IMR-90 (cell line): ENCODE measurements at regions not wholly inside any gene's neighbourhood (a gene's known extent, or its start where the extent isn't known, plus 50 kb on each side); places are given as distances from the start of the nearest gene placed in this dataset.

Experiments
- ATAC-seq: fragments of 200-7000 bp; cut with Tn5 transposase; 2 replicates; pipeline ENCODE4 v1.9.1; 2020; ENCODE audit warnings: low read depth, mild to moderate bottlenecking, moderate library complexity
- BruUV-seq: library from RNA; stranded (reverse); fragments of 400-500 nt; replicated peaks from 2 replicates; lab custom pipeline; 2021; lab: Mats Ljungman, UMichigan
- CTCF ChIA-PET: fragments of 300-600 bp; formaldehyde crosslinking; extraction: SDS; loops from one replicate; lab custom pipeline; 2021; ENCODE audit warnings: antibody characterized with exemption; lab: Yijun Ruan, JAX
- POLR2A ChIA-PET: fragments of 300-600 bp; sonication (Branson Sonifier 250); formaldehyde crosslinking; loops from one replicate; lab custom pipeline; 2022; ENCODE audit warnings: antibody characterized with exemption; ENCODE audit not compliant: unreplicated experiment; lab: Charles Lee
- DNase-seq: peaks from one replicate; pipeline ENCODE4 v3.0.0; 2013
- H2AFZ ChIP-seq: replicated peaks from 2 replicates; pipeline ENCODE3; 2013; ENCODE audit warnings: low read length, mild to moderate bottlenecking; ENCODE audit not compliant: poor library complexity
- H2AK5ac ChIP-seq: 2 replicates; pipeline ENCODE4 v1.6.1; 2013; ENCODE audit warnings: low read depth, low read length, inconsistent platforms
- H2AK9ac ChIP-seq: replicated peaks from 2 replicates; pipeline ENCODE3; 2013; ENCODE audit warnings: mild to moderate bottlenecking, low read depth, low read length, moderate library complexity; ENCODE audit not compliant: poor library complexity
- H2BK120ac ChIP-seq: 2 replicates; pipeline ENCODE4 v1.6.1; 2013; ENCODE audit warnings: low read depth, low read length, inconsistent platforms
- H2BK15ac ChIP-seq: 3 replicates; pipeline ENCODE4 v1.6.1; 2013; ENCODE audit warnings: low read depth, low read length, inconsistent platforms
- H2BK20ac ChIP-seq: 2 replicates; pipeline ENCODE4 v1.6.1; 2013; ENCODE audit warnings: low read depth, mild to moderate bottlenecking, inconsistent platforms, low read length, moderate library complexity
- H2BK5ac ChIP-seq: 2 replicates; pipeline ENCODE4 v1.6.1; 2013; ENCODE audit warnings: mild to moderate bottlenecking, low read depth, low read length, inconsistent platforms; ENCODE audit not compliant: poor library complexity, severe bottlenecking
- H3K14ac ChIP-seq: replicated peaks from 2 replicates; pipeline ENCODE4 v1.6.1; 2013; ENCODE audit warnings: low read depth, low read length, inconsistent platforms
- H3K18ac ChIP-seq: 2 replicates; pipeline ENCODE4 v1.6.1; 2013; ENCODE audit warnings: low read depth, low read length, control low read depth
- H3K23ac ChIP-seq: 2 replicates; pipeline ENCODE4 v1.6.1; 2013; ENCODE audit warnings: low read depth, low read length, inconsistent platforms
- H3K27ac ChIP-seq: 2 replicates; pipeline ENCODE4 v1.5.1; 2013; ENCODE audit warnings: mild to moderate bottlenecking, control low read depth, low read length; ENCODE audit not compliant: insufficient read depth
- H3K27me3 ChIP-seq: 2 replicates; pipeline ENCODE4 v1.6.1; 2013; ENCODE audit warnings: low read length; ENCODE audit not compliant: control insufficient read depth, insufficient read depth
- H3K36me3 ChIP-seq: 2 replicates; pipeline ENCODE4 v1.6.1; 2013; ENCODE audit warnings: low read length, mixed read lengths; ENCODE audit not compliant: control insufficient read depth, insufficient read depth
- H3K4ac ChIP-seq: 2 replicates; pipeline ENCODE4 v1.6.1; 2013; ENCODE audit warnings: low read depth, low read length, inconsistent platforms
- H3K4me1 ChIP-seq: 2 replicates; pipeline ENCODE4 v1.6.1; 2013; ENCODE audit warnings: low read length, mixed read lengths; ENCODE audit not compliant: control insufficient read depth, insufficient read depth
- H3K4me2 ChIP-seq: 2 replicates; pipeline ENCODE4 v1.6.1; 2013; ENCODE audit warnings: low read depth, mild to moderate bottlenecking, control low read depth, low read length, moderate library complexity
- H3K4me3 ChIP-seq: 2 replicates; pipeline ENCODE4 v1.5.1; 2013; ENCODE audit warnings: low read depth, mild to moderate bottlenecking, control low read depth, low read length, moderate library complexity; ENCODE audit not compliant: insufficient read depth
- H3K56ac ChIP-seq: 2 replicates; pipeline ENCODE4 v1.6.1; 2013; ENCODE audit warnings: low read length, inconsistent platforms; ENCODE audit not compliant: insufficient read depth; ENCODE audit errors: extremely low read depth
- H3K79me1 ChIP-seq, 2 experiments: 2 replicates each; pipeline ENCODE4 v1.6.1; 2013; ENCODE audit warnings: low read length in 2 of 2, inconsistent platforms in 1 of 2, low read depth in 1 of 2
- H3K9ac ChIP-seq: 2 replicates; pipeline ENCODE4 v1.6.1; 2013; ENCODE audit warnings: low read depth, low read length, control low read depth
- H3K9me1 ChIP-seq: 2 replicates; pipeline ENCODE4 v1.6.1; 2013; ENCODE audit warnings: low read length, inconsistent platforms; ENCODE audit not compliant: insufficient read depth
- H3K9me3 ChIP-seq: 2 replicates; pipeline ENCODE4 v1.6.1; 2013; ENCODE audit warnings: low read length; ENCODE audit not compliant: control insufficient read depth, insufficient read depth
- H4K20me1 ChIP-seq: 2 replicates; pipeline ENCODE4 v1.6.1; 2013; ENCODE audit warnings: low read length, inconsistent platforms; ENCODE audit not compliant: insufficient read depth
- H4K5ac ChIP-seq: 2 replicates; pipeline ENCODE4 v1.6.1; 2013; ENCODE audit warnings: mild to moderate bottlenecking, low read depth, low read length, control low read depth
- H4K8ac ChIP-seq, 2 experiments: 2 replicates each; pipeline ENCODE4 v1.6.1; 2013; ENCODE audit warnings: low read depth in 2 of 2, low read length in 2 of 2, control low read depth in 1 of 2, inconsistent platforms in 1 of 2
- H4K91ac ChIP-seq: 2 replicates; pipeline ENCODE4 v1.6.1; 2013; ENCODE audit warnings: low read depth, low read length, inconsistent platforms; ENCODE audit not compliant: insufficient read depth
- BHLHE40 ChIP-seq: fragments of 150-350 bp; IDR thresholded peaks from 2 replicates; pipeline ENCODE4 v1.6.1; 2016; ENCODE audit warnings: mild to moderate bottlenecking, low read depth, low read length
- CEBPB ChIP-seq: IDR thresholded peaks from 2 replicates; pipeline ENCODE4 v1.6.1; 2012; ENCODE audit warnings: low read depth, low read length, improper control_type of control experiment
- CHD1 ChIP-seq: IDR thresholded peaks from 2 replicates; pipeline ENCODE4 v1.6.1; 2012; ENCODE audit warnings: low read depth, low read length, improper control_type of control experiment
- ELK1 ChIP-seq: fragments of 150-350 bp; IDR thresholded peaks from 2 replicates; pipeline ENCODE4 v1.6.1; 2016; ENCODE audit warnings: low read depth, mild to moderate bottlenecking, low read length, moderate library complexity, borderline replicate concordance
- FOS ChIP-seq: fragments of 150-350 bp; IDR thresholded peaks from 2 replicates; pipeline ENCODE4 v1.6.1; 2016; ENCODE audit warnings: low read depth, low read length
- MAFK ChIP-seq: IDR thresholded peaks from 2 replicates; pipeline ENCODE4 v1.6.1; 2012; ENCODE audit warnings: low read depth, low read length, improper control_type of control experiment
- MAZ ChIP-seq: IDR thresholded peaks from 2 replicates; pipeline ENCODE4 v1.6.1; 2012; ENCODE audit warnings: low read depth, mild to moderate bottlenecking, low read length, improper control_type of control experiment, moderate library complexity, borderline replicate concordance
- MXI1 ChIP-seq: IDR thresholded peaks from 2 replicates; pipeline ENCODE4 v1.6.1; 2012; ENCODE audit warnings: low read depth, mild to moderate bottlenecking, low read length, moderate library complexity, borderline replicate concordance
- NFE2L2 ChIP-seq: fragments of 150-350 bp; IDR thresholded peaks from 2 replicates; pipeline ENCODE4 v1.6.1; 2016; ENCODE audit warnings: low read depth, mild to moderate bottlenecking, low read length
- POLR2A ChIP-seq: IDR thresholded peaks from 2 replicates; pipeline ENCODE4 v1.6.1; 2012; ENCODE audit warnings: mild to moderate bottlenecking, low read depth, low read length
- RAD21 ChIP-seq: IDR thresholded peaks from 2 replicates; pipeline ENCODE4 v1.6.1; 2012; ENCODE audit warnings: low read length, improper control_type of control experiment
- RCOR1 ChIP-seq: IDR thresholded peaks from 2 replicates; pipeline ENCODE4 v1.6.1; 2012; ENCODE audit warnings: mild to moderate bottlenecking, low read length, improper control_type of control experiment; ENCODE audit not compliant: insufficient replicate concordance
- RFX5 ChIP-seq: IDR thresholded peaks from 2 replicates; pipeline ENCODE4 v1.8.0; 2012; ENCODE audit warnings: low read depth, mild to moderate bottlenecking, low read length, moderate library complexity
- SMC3 ChIP-seq: fragments of 150-350 bp; IDR thresholded peaks from 2 replicates; pipeline ENCODE4 v1.6.1; 2016; ENCODE audit warnings: low read depth, mild to moderate bottlenecking, antibody characterized with exemption, low read length, moderate library complexity
- USF2 ChIP-seq: fragments of 150-350 bp; IDR thresholded peaks from 2 replicates; pipeline ENCODE4 v1.6.1; 2017; ENCODE audit warnings: mild to moderate bottlenecking, antibody characterized with exemption, low read length, low read depth
- WGBS, 2 experiments: methylation state at CpG; one replicate each; pipeline versions ENCODE4 v1.1.5 to v1.1.7; 2013; ENCODE audit warnings: missing lambda C conversion rate in 2 of 2; ENCODE audit not compliant: insufficient read length in 1 of 2; ENCODE audit errors: extremely low coverage in 2 of 2; 5-methylcytosine and 5-hydroxymethylcytosine counted together
- dilution Hi-C: fragments of 300-500 bp; cut with HindIII; formaldehyde crosslinking; loops from one replicate; pipeline ENCODE4 v1.14.3; 2018; ENCODE audit warnings: low sequenced_read_pairs; ENCODE audit not compliant: unreplicated experiment
- in situ Hi-C: fragments of 300-500 bp; cut with MboI; formaldehyde crosslinking; loops from 3 replicates; pipeline ENCODE4 v1.14.3; 2019; ENCODE audit warnings: low sequenced_read_pairs, inconsistent platforms, mixed read lengths
- intact Hi-C: fragments of 100-400 bp; cut with micrococcal nuclease; formaldehyde crosslinking; loops from 2 replicates; pipeline ENCODE4 v1.10.0; 2022
- TF ChIP-seq, protein P1 (sequence below): conservative IDR thresholded peaks from 2 replicates; pipeline ENCODE4 v1.5.1; 2012; ENCODE audit warnings: mild to moderate bottlenecking, low read depth, low read length, improper control_type of control experiment

DNA sequence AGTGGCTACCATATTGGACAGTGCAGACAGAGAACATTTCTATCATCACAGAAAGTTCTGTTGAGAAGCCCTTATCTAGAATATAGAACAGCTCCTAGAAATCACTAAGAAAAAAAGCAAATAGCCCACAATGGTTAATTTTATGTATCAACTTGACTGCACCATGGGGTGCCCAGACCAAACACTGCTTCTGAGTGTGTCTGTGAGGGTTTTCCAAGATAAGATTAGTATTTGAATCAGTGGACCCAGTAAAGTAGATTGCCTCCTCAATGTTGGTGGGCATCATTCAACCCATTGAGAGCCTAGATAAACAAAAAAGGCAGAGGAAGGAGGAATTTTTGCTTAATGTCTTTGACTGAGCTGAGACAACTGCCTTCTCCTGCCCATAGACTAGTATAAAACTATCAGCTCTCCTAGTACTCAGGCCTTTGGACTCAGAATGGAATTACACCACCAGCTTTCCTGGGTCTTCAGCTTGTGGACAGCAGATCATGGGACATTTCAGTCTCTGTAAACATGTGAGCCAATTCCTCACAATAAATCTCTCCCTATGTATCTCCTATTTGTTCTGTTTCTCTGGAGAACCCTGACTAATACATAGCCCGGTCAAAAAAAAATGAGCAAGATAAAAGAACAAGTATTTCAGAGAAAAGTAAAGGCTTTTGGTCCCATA lies 55.9 kb upstream of the OXTR start:
- in situ Hi-C loops: no loop called here
- H2BK15ac ChIP-seq: no peak overlapping the region
- no TSS peak for BruUV-seq

More for the DNA sequence above, 55.9 kb upstream of the OXTR start:
- Histone ChIP-seq H3K27me3 (no peaks in the 10 kb centered on the region), H2AK9ac (no peak overlapping the region), H4K5ac (no peak overlapping the region; the same call in 1 of the 2 replicates), H2AK5ac (no peak overlapping the region), H3K4me2 (no peak overlapping the region), H3K14ac (no peak overlapping the region), H3K4me1 (peaks cover 6% of the 10 kb centered on the region), H3K9me1 (peaks cover 4% of the 10 kb centered on the region; the same call in 1 of the 2 replicates), H2BK5ac (no peak overlapping the region), H2BK20ac (no peak overlapping the region), H3K56ac (no peak overlapping the region), H2BK120ac (no peak overlapping the region), H4K8ac (no peak overlapping the region), H4K91ac (no peak overlapping the region), H3K27ac (no peak overlapping the region), H3K18ac (no peak overlapping the region), H3K79me1 (no peaks in the 10 kb centered on the region), H2AFZ (no peak overlapping the region), H3K23ac (no peak overlapping the region), H3K36me3 (no peaks in the 10 kb centered on the region), H3K4ac (no peak overlapping the region), H3K9ac (no peak overlapping the region), H3K4me3 (no peak overlapping the region), H4K20me1 (no peaks in the 10 kb centered on the region), H3K9me3 (peaks cover 2% of the 10 kb centered on the region)
- dilution Hi-C loops (no loop called here), intact Hi-C loops (no loop called here)
- POLR2A ChIA-PET: no interaction called here
- DNase-seq (no peak), ATAC-seq (no peak)
- CTCF ChIA-PET: no interaction called here
- no CpG with 5 or more reads among the region's 1 CpG for WGBS, 2 experiments
- TF ChIP-seq CHD1 (no peak), RFX5 (no peak), MAZ (no peak), MAFK (no peak), RCOR1 (no peak), RAD21 (no peak), BHLHE40 (no peak), CEBPB (no peak), SMC3 (no peak), USF2 (no peak), POLR2A (no peak), MXI1 (no peak), NFE2L2 (no peak), FOS (no peak), ELK1 (no peak)
- TF ChIP-seq, protein P1, sequence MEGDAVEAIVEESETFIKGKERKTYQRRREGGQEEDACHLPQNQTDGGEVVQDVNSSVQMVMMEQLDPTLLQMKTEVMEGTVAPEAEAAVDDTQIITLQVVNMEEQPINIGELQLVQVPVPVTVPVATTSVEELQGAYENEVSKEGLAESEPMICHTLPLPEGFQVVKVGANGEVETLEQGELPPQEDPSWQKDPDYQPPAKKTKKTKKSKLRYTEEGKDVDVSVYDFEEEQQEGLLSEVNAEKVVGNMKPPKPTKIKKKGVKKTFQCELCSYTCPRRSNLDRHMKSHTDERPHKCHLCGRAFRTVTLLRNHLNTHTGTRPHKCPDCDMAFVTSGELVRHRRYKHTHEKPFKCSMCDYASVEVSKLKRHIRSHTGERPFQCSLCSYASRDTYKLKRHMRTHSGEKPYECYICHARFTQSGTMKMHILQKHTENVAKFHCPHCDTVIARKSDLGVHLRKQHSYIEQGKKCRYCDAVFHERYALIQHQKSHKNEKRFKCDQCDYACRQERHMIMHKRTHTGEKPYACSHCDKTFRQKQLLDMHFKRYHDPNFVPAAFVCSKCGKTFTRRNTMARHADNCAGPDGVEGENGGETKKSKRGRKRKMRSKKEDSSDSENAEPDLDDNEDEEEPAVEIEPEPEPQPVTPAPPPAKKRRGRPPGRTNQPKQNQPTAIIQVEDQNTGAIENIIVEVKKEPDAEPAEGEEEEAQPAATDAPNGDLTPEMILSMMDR: no peak
